HG03575 (cell line): ENCODE measurements at regions not wholly inside any gene's neighbourhood (a gene's known extent, or its start where the extent isn't known, plus 50 kb on each side); places are given as distances from the start of the nearest gene placed in this dataset.

Experiments
- ATAC-seq: cut with Tn5 transposase; IDR thresholded peaks from one replicate; pipeline ENCODE4 v1.9.1; 2021; ENCODE audit not compliant: unreplicated experiment, insufficient number of reproducible peaks, low FRiP score; ENCODE audit errors: extremely low read depth

GRCh38 chr10:3532644-3533043 is 252.4 kb downstream of the KLF6 start:
- no peak for ATAC-seq

GRCh38 chr10:3531670-3532069 is 253.3 kb downstream of the KLF6 start:
- ATAC-seq, result no peak

DNA sequence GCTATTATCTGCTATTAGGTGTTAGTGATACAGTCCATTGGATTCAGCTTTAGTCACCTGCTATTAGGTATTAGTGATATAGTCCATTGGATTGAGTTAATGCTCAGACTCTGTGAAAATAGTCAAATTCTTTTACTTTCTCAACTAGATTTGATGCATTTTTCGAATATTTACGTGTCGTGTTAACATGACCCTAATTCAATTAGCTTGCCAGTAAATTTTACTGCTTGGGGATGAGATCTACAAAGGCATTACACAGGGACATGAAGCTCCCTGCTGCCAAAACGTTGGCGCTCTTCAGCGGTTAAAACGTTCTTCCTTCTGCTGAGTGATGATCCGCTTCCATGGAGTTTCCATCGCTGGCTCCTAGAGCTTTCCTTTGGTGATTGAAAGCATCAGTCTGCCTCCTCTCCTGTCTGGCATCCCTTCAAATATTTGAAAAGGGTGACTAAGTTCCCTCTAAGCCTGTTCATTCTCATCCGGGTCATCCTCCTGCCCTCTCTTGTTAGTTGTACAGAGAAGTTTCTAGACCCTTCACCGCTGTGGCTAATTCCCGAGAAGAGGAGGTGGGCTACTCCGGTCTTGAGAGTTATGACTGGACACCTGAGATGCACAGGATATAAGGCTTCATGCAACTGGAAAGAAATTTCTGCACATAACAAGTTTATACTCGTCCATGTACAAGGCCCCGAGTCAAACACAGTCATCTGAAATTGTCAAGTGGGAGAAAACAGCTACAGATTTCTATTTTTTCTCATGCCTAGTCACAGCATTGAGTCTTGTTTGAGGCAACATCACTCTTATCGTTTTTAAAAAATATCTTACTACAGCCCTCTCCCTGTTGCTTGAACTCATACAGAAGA is 254.0 kb downstream of the KLF6 start:
- ATAC-seq, result no peak

GRCh38 chr10:3530346-3530745 is 254.7 kb downstream of the KLF6 start:
- no peak for ATAC-seq

- no peak for ATAC-seq
Observed at GRCh38 chr10:3529691-3530090, 255.3 kb downstream of the KLF6 start.

DNA sequence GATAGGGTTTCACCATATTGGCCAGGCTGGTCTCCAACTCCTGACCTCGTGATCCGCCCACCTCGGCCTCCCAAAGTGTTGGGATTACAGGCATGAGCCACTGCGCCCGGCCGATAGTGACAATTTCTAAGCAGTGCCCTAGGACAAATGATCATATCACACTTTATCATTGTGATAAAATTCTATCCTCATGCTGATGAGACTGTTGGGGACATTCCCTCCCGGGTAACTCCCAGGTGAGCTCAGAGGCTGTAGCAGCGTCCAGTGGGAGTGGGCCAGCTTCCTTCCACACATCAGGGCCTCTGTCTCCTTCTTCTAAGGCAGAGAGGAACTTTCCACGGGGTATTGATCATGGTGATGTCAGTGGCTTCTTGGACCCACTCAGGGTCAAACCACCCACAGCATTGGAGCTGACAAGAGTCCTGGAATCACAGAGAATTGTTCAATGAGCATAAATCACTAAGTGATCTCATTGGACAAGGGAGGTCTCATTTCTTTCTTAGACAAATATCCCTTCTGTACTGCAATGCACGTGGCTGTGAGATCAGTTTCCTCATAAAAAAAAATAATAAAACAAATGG is 256.1 kb downstream of the KLF6 start:
- no peak for ATAC-seq

GRCh38 chr10:3528271-3528670 is 256.7 kb downstream of the KLF6 start:
- no peak for ATAC-seq

GRCh38 chr10:3527869-3528268 is 257.1 kb downstream of the KLF6 start:
- ATAC-seq, result no peak

DNA sequence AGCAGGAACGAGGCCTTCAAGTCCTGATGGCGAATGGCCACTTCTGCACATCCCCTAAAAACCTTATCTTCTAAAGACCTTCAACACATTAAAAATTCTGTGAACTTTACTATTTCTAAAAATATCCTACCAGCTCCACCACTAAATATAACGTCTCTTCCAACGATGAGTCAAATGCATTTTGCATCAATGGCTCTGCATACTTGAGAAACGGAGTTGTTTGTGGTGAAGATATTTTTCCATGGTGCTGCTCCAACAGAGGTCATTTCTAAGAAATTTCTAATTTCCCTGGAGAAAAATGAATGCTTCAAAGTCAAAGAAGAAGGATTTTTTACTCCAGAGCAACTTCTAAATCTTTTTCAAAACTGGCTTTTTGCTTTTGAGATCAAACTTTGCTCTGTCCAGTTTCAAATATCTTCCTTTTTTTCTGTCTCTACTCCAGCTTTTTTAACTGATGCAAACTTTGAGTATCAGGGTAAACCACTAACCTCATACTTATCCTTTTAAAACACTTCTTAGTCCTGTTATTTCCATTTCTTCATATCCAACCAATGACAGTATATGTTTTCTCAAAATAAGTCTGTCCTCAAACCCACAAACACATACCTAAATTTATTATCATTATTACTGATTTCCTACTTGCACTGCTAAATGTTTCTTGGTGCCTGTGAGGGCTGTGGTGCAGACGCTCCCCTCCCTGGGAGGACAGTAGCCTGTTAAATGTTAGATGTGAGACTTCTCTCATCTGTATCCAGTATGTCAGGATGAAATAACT is 258.1 kb downstream of the KLF6 start:
- no peak for ATAC-seq

GRCh38 chr10:3525832-3526449 is 259.1 kb downstream of the KLF6 start:
- no peak for ATAC-seq

DNA sequence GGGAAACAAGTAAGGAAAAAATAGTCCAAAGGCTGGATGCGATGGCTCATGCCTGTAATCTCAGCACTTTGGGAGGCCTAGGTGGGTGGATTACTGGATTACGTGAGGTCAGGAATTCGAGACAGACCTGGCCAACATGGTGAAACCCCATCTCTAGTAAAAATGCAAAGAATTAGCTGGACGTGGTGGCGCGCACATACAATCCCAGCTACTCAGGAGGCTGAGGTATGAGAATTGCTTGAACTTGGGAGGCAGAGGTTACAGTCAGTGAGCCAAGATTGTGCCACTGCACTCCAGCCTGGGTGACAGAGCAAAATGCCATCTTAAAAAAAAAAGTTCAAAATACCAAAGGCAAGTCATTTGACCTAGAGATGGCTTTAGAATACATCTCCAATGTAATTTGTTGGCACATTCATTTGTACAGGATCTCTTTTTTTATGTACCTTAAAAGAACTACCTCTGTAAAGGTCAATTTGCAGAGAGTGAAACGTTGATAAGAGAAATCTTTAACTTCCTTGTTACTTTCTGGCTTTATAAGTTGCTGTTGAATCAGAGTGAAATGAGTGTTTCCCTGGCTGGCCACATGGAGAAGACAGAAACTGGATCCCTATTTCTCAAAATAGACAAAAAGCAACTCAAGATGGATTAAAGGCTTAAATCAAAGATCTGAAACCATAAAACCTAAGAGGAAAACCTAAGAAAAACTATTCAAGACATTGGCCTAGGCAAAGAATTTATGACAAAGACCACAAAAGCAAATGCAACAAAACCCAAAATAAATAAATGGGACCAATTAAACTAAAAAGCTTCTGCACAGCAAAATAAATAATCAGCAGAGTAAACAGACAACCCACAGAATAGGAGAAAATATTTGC is 260.7 kb downstream of the KLF6 start:
- no peak for ATAC-seq

GRCh38 chr10:3523309-3524050 is 261.5 kb downstream of the KLF6 start:
- no peak for ATAC-seq

- ATAC-seq, result no peak
Observed at GRCh38 chr10:3516923-3517255, 268.1 kb downstream of the KLF6 start.

DNA sequence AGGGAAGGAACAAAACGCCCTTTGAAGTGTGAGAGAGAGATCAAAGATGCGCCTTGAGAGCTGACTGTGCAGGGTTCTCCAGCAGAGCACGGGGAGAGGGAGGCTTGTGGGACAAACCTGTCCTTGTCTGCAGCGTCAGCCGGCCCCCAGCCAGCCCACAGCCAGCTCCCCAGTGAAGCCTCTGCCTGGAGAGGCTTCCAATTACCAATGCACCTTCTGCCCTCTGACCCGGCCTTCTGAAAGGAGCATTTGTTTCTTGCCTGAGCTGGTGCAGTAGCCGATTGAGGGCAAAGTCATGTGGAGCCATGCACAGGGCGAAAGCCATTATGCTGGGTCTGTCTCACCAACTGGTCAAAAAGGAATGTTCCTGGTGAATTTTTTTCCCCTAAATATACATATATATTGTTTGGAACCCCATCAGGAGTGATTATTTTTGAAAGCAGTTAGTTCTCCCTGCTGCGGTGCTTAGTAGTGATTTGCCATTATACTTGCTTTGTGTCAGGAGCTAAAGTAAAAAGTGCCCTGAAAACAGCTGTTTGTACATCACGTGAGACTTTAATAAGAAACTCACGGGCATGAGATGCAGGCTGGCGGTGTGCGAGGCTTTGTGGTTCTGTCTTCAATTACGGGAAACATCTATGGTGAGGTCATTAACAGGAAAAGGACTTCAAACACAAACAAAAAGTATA is 268.6 kb downstream of the KLF6 start:
- no peak for ATAC-seq

GRCh38 chr10:3514691-3515090 is 270.3 kb downstream of the KLF6 start:
- no peak for ATAC-seq

GRCh38 chr10:3512263-3512662 is 272.7 kb downstream of the KLF6 start:
- ATAC-seq, result no peak

DNA sequence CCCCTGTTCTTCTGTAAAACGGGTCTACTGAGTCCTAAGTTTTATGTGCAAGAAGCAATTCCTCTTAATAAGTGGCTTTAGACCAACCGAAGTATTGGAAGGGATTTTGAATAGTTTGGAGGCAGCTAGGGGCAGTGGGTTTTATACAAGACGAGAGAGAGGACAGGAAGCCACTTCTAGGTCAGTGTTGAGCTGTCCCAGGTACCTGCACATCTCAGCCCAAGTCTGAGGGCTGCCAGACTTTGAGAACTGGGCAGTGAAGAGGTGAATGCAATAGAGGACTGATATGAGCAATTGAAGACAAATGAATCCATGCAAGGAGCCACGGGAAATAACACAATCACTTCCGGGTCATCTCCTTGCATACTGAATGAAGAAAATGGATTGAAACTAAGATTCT is 273.5 kb downstream of the KLF6 start:
- no peak for ATAC-seq

DNA sequence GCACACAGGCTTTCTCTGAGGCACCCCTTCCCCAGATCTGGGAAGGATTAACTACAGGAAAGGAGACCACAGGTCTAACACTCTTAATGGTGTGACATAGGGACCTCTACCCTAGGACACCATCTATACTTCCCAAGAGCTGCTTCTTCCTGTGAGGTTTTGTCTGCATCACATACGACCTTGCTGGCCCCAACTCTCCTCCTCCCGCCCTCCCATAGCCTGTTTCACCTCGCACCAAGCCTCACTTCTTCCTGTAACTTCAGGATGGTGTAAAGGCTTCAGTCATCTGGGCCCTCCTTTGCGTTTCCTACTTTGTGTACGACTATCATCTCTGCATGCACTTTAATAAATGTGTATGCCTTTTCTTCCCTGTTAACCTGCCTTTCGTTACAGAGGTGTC is 274.3 kb downstream of the KLF6 start:
- ATAC-seq, result no peak
